GM12873 (cell line): ENCODE measurements at regions not wholly inside any gene's neighbourhood (a gene's known extent, or its start where the extent isn't known, plus 50 kb on each side); places are given as distances from the start of the nearest gene placed in this dataset.

Source experiments
- CTCF ChIP-seq: IDR thresholded peaks from 2 replicates; pipeline ENCODE4 v1.5.1; 2012; ENCODE audit warnings: low read depth, mild to moderate bottlenecking, moderate library complexity, low read length, control low read depth; ENCODE audit not compliant: insufficient read depth; ENCODE audit errors: missing control alignments

GRCh38 chr6:108763931-108764579, 84.2 kb upstream of the ARMC2 start:
- TF ChIP-seq CTCF = no peak

- TF ChIP-seq CTCF = no peak
Measured at GRCh38 chr6:108764580-108764950, 83.7 kb upstream of the ARMC2 start.

GRCh38 chr6:108765495-108765894, 82.7 kb upstream of the ARMC2 start:
- TF ChIP-seq CTCF = no peak

- TF ChIP-seq CTCF = no peak
Measured at GRCh38 chr6:108766419-108766818, 81.8 kb upstream of the ARMC2 start.

GRCh38 chr6:108766886-108767285, 81.3 kb upstream of the ARMC2 start:
- TF ChIP-seq CTCF = no peak

GRCh38 chr6:108767418-108768165, 80.6 kb upstream of the ARMC2 start:
- no peak for TF ChIP-seq CTCF

- no peak for TF ChIP-seq CTCF
Measured at GRCh38 chr6:108768166-108768555, 80.1 kb upstream of the ARMC2 start.
